GM21717 (cell line): ENCODE measurements at regions not wholly inside any gene's neighbourhood (a gene's known extent, or its start where the extent isn't known, plus 50 kb on each side); places are given as distances from the start of the nearest gene placed in this dataset.

Experiments used
- ATAC-seq: cut with Tn5 transposase; IDR thresholded peaks from one replicate; pipeline ENCODE4 v1.9.1; 2021; ENCODE audit warnings: mild to moderate bottlenecking, moderate library complexity; ENCODE audit not compliant: unreplicated experiment

GRCh38 chr3:34277110-34277509 is 478.7 kb downstream of the PDCD6IP start:
- no peak for ATAC-seq

DNA sequence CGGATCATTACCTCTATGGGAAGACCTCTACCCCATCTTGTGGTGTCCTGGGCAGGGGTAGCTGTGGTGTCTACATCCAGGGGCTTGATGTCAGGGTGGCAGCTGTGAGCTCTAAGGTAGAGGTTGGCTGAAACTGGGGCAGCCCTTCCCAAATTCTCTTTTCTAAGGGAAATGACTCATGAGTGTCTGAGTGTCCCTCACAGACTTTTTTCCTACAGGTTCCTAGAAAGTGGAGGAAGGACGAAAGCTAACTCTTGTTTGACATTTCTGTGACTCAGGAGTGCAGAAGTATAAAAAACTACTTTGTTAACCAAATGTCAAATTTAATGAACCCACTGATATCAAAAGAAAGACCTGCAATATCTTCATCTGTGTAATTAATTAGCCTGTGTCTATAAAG is 481.5 kb downstream of the PDCD6IP start:
- ATAC-seq = no peak

DNA sequence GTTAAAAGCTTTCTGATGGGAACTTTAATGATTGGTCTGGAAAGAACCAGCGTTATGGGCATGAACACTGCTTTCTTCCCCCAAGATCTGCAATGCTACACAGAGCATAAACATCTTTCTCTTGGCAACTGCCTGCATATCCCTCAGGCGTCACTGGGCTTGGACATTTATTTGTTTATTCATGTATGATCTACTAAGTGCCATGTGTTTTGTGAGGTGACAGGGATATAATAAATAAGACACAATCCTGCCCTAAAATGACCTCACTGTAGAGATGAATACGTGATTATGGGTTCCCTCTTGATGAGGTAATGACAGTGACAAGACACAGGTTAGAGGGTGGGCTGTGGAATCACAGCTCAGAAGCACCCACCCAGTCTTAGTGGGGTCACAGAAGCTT is 485.3 kb downstream of the PDCD6IP start:
- ATAC-seq = no peak

DNA sequence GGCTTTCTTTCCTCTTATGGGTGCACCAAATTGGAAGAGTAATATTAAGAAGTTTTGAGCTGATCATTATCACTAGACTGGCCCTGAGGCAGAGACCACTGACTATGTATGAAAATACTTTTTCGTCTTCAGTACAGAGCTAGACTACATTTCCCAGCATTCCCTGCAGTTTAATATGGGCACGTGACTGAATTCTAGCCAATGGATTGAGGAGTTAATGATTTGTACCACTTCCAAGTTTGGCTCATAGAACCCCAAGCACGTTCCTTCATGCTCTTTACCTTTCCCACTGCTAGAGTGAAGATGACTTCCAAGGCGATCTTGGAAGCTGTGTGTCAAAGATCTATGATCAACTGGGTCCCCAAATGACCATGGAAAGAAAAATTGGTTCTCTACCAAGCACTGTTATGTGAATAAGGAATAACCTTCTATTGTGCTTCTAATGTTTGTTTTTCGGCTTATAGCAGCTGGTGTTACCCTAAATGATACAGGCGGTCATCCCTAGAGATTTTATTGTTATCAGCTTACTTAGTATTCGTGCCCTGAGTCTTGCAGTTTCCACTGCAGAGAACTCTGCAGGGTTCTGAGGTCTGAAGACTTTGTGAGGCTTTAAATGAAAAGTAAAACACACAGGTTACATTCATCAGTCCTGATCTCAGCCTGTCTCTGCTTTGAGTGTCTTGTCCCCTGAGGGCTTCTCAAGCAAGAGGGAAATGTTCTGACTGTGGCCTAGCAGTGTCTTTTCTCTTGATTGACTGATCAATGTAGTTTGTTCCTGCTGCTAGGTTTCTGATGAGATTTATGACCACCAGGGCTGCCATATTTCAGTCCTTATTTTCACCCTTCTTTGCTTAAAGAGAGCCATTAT is 486.8 kb downstream of the PDCD6IP start:
- ATAC-seq = no peak

DNA sequence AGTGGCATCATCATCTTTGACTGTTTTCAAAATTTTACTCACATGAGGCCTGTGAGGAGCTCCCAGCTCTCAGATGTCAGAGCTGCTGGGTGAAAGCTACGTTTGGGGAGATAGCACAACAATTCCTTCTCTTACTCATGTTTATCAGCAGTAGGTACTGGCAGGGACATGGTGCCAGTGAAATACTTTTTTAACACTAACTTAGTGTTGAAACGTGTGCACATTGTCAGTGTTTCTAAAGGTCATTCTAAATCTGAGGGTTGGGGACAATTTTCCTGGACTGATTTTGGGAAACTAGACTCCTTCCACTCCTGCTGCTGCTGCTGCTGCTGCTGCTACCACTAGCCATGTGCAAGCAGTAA is 487.4 kb downstream of the PDCD6IP start:
- ATAC-seq = no peak

DNA sequence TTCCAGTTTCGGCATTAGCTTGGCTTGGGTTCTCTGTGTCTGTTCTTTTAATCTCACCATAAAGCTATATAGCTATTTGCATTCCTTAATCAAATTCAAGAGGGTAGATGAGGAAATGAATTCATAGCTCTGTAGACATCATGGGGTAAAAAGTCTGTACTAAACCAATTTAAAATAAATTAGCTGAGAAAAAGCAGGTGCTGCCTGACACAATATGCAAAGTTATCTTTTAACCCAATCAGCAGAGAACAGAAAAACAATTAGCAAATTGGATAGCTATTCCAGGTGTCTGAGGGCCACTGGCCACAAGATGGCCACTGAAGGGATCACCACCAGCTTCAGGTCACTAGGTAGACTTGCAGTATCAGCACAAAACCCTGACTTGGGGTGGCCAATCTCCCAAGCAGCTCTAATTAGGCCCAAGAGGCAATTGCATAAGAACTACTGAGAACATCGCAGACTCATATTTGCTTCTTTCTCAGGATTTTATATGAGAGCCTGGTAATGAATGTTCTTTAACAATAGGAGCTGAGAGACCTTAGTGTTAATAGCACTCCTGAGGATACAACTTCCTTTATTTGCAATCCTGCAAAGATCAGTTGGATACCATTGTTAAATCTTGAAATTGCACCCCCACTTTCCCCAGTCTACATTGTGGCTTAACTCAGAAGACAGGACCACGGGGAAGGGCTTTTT is 494.3 kb downstream of the PDCD6IP start:
- ATAC-seq = no peak

GRCh38 chr3:34294240-34294639 is 495.8 kb downstream of the PDCD6IP start:
- ATAC-seq = no peak

DNA sequence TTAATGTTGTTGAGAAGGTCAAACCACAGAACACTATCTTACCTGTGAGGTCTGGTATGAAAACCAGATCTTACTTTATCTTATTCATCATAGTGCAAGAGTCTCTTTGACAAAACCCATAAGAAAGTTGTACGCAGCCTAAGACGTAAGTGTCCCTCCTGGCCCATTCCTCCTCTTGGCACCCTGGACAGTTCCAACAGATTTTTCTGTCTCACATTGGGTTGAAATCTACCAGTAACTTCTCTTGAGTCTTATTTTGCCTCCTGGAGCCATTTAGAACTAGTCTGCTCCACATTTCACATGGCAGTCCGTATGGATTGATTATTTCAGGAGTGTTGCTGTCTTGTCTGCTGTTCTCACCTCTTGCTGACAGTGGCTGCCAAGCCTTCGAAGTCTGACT is 498.4 kb downstream of the PDCD6IP start:
- no peak for ATAC-seq

DNA sequence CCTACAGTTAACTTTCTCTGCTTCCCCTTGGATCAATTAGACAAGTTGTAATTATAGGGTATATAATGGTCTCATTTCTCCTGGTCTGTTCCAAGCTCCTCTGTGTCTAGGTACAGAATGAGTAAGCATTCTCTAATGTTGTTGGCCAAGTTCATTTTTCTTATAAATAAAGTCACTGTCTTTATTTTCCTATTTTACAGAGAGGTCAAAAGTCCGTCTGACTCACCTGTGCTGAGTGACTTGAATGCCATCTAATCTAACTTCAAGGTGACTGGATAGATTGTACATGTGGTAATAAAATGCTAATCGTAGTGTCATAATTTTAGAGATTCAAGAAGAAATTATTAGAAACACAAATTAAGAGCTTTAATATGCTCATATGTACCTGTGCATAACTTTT is 500.2 kb downstream of the PDCD6IP start:
- no peak for ATAC-seq

DNA sequence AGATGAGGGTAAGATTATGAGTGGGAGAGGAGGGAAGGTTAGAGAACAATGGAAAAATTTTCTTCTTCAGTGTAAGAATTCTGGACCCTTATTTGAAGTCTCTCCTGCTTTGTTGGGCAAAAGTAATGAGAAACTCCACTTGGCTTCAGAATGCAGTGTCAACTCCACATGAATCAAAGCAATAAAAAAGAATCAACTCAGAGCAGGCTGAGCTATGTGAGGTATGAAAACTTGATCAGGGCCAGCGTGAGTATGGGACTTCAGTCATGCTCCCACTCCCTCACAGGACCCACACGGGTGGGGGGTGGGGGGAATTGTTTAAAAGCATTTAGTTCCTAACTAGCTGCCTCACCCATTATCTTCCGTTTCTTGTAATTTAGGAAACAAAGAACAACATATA is 502.2 kb downstream of the PDCD6IP start:
- no peak for ATAC-seq

DNA sequence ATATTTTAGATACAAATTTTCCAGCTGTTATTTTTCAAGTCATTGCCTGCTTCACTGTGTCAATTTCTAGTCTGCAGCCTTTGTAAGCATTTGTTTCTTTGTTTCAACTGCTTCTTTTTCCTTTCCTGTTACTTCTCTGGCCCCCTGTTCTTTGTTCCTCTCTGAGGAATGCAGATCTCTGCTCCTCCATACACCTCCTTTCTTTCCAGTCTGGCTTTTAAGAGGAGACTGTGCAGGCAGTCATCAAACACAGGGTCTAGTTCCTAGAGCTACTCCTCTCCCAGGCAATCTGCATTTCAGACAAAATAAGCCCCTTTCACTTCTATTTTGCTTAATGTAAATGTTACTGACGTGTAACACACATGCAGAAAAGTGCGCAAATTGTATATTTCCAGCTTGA is 502.9 kb downstream of the PDCD6IP start:
- ATAC-seq = no peak

- ATAC-seq = no peak
These were observed 506.8 kb downstream of the PDCD6IP start for GRCh38 chr3:34305266-34305665.

DNA sequence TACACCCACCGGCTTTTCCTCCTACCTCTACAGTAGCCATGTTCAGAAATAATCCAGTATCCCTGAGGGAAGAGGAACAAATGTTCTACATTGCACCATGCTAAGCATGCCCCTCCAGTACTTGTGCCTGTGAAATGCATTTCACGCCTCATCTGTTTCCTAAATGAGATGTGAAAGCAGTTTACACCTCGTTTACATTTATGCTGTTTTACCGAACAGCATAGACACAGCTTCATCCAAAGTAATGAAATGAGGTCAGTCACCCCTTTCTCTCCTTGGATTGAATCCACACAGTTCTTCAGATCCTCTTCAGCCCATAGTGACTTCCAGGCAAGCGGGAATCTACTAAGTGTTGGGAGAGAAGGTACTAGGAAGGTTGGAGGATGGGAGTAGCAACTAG is 514.3 kb downstream of the PDCD6IP start:
- no peak for ATAC-seq

DNA sequence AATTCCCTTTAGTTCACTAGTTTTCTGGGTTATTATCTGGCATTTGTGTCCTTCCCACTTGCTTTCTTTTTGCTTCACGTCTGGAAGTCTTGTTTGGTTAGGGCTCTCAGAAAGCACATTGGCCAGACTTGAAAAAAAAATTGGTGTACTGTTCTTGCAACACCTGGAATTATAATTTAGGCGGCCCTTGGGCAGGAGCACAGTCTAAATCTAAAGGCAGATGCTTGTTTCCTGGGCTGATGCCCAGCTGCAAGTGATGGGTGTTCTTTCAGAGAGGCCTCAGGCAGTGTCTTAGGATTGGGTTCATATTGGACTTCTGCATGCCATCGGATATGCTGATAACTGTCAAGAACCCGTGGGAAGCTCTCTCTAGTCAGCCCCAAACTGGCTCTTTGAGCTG is 521.5 kb downstream of the PDCD6IP start:
- ATAC-seq = no peak

- peak; percentile 80 for ATAC-seq
These were observed 525.1 kb downstream of the PDCD6IP start for GRCh38 chr3:34323517-34323916.

DNA sequence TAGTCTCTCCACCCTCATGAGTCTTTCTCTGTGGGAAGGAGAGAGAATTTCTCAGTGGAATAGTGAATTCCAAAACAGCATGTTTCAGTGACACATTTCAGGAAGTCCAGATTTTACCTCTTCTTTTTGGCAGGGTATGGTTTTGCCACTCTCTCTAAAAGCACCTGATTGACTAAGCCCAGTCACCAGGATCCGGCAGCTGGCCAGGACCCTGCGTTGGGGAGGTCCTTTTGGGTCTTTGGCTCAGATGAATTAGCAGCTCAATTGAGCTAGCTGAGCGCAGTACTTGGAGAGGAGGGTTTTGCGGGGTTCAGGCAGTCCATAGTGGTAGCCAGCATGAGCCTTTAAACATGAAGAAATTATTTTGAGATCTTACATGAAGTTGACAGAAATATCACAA is 548.2 kb downstream of the PDCD6IP start:
- ATAC-seq = no peak

GRCh38 chr3:34351882-34352777 is 553.7 kb downstream of the PDCD6IP start:
- no peak for ATAC-seq

DNA sequence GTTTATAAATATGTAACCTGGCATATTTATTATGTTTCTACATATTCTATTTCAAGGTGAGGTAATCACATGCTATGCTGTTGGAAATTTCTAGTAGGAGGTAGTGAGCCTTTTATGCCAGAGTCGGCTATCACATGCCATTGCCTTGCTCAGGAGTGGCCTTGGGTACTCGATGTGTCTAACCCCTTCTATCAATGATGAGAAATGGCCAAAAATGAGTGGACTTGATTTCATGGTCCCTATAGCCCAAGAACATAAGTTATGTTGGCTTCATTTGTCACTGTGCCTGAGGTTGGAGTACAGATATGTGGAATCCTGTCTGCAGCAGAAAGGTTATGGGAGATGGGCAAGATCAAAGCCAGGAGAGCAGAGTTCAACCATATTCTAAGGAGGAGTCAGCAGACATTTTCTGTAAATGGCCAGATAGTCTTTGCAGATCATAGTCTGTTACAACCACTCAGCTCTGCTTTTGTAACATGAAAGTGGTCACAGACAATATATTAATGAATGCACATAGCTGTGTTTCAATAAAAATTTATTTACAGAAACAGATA is 554.4 kb downstream of the PDCD6IP start:
- no peak for ATAC-seq

GRCh38 chr3:34357461-34357860 is 559.0 kb downstream of the PDCD6IP start:
- ATAC-seq = no peak

- ATAC-seq = no peak
These were observed 560.6 kb downstream of the PDCD6IP start for GRCh38 chr3:34359064-34359463.

DNA sequence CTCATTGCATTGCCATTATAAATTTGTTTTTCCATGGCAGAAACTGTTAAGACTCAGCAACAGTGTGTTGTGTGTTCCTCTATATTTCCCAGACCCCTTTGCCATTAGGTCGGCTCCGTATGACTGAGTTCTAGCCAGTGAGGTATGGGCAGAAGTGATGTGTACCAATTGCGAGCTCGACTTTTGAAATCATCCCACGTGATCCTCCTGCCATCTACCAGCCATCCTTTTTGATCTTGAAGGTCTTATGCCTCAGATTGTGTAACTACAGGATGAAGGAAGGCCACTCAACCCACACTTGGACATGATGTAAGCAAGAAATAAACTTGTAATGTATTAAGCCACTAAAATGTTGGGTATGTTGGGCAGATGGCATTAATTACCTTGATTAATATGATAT is 562.3 kb downstream of the PDCD6IP start:
- no peak for ATAC-seq
